HG03442 (cell line): ENCODE measurements at regions not wholly inside any gene's neighbourhood (a gene's known extent, or its start where the extent isn't known, plus 50 kb on each side); places are given as distances from the start of the nearest gene placed in this dataset.
"Not testable (repeated sequence)": the region's sequence is repeated elsewhere in the genome, so short reads cannot be mapped to it uniquely, and the experiment has no call there.

Source experiments
- ATAC-seq: cut with Tn5 transposase; IDR thresholded peaks from one replicate; pipeline ENCODE4 v1.9.1; 2021; ENCODE audit warnings: mild to moderate bottlenecking, moderate library complexity; ENCODE audit not compliant: unreplicated experiment

- ATAC-seq = not testable (repeated sequence)
Measured at GRCh38 chr15:20309966-20310365, 231.6 kb downstream of the GOLGA6L6 start.

DNA sequence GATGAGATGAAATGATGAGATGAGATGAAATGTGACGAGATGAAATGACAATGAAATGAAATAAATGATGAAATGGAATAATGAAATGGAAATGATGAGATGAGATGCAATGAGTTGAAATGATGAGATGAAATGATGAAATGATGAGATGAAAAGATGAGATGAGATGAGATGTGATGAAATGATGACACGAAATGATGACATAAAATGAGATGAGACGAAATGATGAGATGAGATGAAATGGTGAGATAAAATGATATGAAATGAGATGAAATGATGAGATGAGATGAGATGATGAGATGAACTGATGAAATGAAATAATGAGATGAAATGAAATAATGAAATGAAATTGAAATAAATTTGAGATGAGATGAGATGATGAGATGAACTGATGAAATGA, 232.2 kb downstream of the GOLGA6L6 start:
- ATAC-seq = not testable (repeated sequence)

DNA sequence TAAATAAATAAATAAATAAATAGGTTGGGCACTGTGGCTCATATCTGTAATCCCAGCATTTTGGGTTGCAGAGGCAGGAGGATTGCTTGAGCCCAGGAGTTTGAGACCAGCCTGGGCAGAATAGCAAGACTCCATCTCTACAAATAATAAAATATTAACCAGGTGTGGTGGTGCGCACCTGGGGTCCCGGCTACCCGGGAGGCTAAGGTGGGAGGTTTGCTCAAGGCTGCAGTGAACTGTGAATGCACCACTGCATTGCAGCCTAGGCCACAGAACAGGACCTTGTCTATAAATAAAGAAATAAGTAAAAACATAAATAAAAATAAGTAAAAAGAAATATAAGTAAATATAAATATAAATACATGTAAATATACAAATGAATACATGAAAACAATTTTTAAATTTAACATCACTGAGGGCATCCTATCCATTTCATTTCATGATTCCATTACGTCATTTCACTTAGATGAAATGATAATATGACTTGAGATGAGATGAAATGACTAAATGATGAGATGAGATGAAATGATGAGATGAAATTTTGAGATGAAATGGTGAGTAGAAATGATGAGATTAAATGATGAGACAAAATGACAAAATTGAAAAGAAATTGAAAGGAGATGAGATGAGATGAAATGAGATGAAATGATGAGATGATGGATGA, 233.4 kb downstream of the GOLGA6L6 start:
- ATAC-seq = not testable (repeated sequence)

GRCh38 chr15:20307137-20307536, 234.5 kb downstream of the GOLGA6L6 start:
- ATAC-seq = not testable (repeated sequence)

DNA sequence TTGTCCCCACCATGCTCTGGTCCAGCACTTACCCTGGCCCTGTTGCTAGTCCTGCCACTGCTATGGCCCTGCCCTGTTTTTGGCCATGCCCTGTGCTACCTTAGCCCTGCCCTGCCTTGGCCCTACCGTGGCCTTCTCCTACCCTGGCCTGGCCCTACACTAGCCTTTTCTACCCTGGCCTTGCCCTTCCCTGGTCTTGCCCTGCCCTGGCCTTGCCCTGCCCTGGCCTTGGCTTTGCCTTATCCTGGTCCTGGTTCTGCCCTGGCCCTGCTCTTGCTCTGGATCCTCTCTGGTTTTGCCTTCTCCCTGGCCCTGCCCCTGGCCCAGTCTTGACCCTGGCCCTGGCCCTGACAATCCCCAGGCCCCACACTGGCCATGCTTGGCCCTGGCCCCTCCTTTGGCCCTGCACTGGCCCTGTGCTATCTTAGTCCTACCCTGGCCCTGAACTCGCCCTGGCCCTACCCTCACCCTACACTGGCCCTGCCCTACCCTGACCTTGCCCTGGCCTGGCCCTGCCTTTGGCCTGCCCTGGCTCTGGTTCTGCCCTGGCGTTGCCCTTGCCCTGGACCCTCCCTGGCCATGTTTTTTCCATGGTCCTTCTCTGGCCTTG, 235.0 kb downstream of the GOLGA6L6 start:
- not testable (repeated sequence) for ATAC-seq

DNA sequence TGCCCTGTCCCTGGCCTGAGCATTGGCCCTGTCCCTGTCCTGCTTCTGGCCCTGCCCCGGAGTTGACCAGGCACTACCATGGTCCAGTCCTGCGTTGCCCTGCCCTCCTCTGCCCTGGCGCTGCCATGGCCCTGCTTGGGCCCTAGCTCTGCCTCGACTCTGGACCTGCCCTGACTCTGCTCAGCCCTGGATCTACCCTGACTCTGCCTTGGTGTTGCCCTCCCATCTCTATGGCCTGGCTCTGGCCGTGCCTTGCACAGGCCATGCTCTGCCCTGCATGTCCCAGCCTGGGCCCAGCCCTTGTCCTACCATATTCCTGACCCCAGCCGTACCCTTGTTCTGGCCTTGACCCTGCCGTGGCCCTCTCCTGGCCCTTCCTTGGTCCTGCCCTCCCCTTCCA, 235.7 kb downstream of the GOLGA6L6 start:
- ATAC-seq = not testable (repeated sequence)

DNA sequence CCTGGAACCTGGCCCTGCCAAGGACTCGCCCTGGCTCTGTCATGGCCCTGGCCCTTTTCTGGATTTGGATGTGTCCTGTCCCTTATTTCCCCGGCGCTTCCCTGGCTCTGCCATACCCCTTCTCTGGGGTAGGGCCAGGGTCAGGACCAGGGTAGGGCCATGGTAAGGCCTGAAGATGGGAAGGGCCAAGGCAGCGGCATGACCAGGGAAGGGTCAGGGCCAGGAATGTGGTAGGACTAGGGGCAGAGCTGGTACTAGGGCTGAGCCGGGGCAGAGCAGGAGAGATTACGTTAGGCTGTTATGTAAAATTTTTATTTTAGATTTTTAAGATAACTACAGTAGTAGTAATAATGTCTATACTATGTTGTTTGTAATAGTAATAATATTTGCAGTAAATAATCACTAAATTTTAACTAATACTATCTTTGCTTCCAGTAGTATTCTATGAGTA, 236.6 kb downstream of the GOLGA6L6 start:
- not testable (repeated sequence) for ATAC-seq

GRCh38 chr15:20304282-20305014, 237.2 kb downstream of the GOLGA6L6 start:
- not testable (repeated sequence) for ATAC-seq

DNA sequence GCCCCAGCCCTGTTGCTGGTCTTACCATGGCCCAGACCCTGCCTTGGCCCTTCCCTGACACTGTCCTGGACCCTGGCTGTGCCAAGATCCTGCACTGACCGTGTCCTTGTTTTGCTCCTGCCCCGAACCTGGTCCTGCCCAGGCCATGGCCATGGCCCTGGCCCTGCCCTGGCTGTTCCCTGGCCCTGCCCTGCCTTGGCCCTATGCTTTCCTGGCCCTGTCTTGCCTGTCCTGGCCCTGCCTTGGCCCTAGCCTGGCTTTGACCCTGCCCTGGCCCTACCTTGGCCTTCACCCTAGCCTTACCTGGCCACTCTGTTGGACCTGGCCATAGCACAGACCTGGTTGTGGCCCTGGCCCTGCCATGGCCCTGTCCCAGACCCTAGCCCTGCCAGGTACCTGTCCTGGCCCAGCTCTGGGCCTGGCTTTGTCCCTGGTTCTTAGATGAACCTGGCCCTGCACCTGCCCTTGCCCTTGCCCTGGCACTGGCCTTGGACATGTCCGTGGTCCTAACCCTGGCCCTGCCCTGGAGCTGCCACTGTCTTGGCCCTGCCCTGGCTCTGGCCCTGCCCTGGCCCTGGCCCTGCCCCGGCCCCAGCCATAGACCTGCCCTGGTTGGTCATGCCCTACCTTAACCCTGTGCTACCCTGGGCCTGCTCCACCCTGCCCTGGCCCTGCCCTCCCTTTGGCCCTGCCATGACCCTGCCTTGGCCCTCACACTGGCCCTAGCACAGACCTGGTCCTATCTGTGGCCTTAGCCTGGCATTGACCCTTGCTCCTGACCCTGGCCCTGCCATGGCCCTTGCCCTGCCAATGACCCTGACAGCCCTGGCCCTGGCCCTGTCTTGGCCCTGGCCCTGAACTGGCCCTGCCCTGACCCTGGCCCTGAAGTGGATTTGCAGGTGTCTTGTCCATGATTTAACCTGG, 238.1 kb downstream of the GOLGA6L6 start:
- ATAC-seq = not testable (repeated sequence)

DNA sequence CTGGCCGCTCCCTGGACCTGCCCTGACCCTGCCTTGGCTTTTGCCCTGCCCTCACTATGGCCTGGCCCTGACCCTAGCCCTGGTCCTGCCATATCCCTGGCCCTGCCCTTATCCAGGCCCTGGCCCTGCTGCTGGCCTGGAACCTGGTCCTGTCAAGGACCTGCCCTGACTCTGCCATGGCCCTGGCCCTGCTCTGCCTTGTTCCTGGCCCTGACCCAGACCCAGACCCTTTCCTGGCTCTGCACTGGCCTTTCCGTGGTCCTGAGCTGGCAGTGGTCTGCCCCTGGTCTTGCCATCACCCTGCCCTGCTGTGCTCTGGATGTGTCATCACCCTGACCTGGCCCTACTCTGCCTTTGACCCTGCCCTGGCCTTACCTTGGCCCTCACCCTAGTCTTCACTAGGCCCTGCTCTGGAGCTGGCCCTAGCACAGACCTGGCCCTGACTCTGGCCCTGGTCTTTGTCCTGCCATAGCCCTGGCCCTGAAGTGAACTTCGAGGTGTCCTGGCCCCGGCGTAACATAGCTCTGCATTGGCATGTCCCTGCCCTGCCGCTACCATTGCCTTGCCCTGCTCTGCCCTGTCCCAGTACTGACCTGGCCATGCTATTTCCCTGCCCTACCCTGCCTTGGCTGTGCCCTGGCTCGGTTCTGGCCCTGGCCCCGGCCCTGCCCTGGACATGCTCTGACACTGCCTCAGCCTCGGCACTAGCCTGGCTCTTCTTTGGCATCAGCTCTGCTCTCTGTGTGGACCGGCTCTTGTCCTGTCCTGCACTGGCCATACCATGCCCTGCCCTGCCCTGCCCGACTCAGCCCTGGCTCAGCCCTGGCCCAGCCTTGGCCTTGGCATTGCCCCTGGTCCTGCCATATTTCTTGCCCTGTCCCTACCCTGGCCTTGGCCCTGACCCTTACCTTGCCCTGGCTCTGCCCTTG, 239.2 kb downstream of the GOLGA6L6 start:
- ATAC-seq = not testable (repeated sequence)

- ATAC-seq = not testable (repeated sequence)
Measured at GRCh38 chr15:20301471-20302081, 240.0 kb downstream of the GOLGA6L6 start.

- ATAC-seq = not testable (repeated sequence)
Measured at GRCh38 chr15:20301041-20301390, 240.6 kb downstream of the GOLGA6L6 start.

DNA sequence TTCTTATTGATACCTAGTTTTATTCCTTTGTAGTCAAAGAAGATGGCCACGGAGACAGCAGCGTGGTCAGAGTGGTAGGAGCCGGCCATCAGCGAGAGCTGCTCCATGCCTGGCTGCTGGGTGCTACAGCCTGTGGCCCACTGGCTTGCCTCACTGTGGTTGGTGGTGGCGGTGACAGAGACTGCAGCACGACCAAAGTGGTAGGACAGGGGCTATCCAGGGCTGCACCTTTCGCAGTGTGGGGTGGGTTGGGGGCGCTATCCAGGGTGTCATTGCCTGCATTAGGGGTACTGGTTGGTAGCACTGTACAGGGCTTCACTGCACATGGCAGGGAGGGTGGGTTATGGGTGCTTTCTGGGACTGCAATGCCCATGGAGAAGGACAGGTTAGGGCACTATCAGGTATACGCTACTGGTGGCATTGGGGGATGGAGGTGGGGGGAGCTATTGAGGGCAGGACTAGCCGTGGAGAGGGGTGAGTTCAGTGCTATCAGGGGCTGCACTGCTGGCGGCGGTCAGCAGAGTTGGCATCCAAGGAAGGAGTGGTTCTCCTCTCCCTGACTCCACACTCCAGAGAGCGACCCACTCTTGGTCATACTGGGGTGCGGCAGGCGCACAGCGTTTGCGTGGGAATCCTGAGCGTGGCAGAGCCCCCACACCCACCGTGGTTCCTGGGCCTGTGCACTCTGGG, 241.1 kb downstream of the GOLGA6L6 start:
- not testable (repeated sequence) for ATAC-seq

DNA sequence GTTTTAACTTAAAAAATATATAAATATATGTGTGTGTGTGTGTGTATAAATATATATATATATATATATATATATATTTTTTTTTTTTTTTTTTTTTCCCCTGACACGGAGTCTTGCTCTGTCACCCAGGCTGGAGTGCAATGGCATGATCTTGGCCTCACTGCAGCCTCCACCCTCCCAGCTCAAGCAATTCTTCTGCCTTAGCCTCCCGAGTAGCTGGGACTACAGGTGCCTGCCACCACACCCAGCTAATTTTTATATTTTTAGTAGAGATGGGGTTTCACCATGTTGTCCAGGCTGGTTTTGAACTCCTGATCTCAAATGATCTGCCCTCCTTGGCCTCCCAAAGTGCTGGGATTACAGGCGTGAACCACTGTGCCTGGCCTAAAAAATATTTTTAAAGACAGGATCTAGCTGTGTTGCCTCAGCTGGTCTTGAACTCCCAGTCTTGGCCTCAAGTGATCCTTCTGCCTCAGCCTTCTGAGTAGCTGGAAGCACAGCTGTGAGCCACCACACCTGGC, 243.9 kb downstream of the GOLGA6L6 start:
- not testable (repeated sequence) for ATAC-seq

DNA sequence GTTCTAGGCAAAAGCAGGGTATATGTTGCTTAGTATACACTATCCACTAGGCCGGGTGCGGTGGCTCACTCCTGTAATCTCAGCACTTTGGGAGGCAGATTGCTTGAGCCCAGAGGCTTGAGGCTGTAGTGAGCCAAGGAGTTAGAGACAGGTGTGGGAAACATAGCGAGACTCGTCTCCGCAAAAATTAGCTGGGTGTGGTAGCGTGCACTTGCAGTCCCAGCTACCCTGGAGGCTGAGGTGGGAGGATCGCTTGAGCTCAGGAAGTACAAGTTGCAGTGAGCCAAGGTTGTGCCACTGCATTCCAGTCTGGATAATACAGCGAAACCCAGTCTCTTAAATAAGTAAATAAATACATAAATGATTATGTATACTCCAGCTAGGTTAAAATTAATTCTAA, 245.3 kb downstream of the GOLGA6L6 start:
- not testable (repeated sequence) for ATAC-seq

DNA sequence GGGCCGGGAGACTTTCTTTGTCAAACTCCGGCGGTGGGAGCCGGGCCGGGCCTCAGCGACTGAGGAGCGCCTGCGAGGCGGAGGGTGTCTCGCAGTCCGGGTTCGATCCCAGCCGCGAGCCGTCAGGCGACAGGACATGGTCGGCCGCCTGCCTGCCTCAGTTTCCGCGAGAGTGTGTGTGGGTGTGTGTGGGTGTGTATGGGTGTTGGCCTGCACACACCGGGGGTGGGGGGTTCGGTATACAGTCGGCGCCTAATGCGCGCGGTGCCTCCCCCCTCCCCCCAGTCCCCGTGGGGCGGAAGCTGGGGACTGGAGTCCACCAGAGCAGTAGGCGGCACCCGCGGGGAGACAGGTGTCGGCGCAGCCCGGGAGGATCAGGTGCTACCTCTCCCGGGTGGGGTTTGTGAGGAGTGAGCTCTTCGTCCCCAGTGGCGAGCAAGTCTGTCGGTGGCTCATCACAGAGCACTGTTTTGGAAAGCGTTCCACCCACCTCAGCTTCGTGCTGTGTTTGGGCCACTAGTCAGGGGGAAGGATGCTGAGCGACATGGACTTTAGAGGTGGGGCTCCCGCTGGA, 246.3 kb downstream of the GOLGA6L6 start:
- no peak for ATAC-seq

DNA sequence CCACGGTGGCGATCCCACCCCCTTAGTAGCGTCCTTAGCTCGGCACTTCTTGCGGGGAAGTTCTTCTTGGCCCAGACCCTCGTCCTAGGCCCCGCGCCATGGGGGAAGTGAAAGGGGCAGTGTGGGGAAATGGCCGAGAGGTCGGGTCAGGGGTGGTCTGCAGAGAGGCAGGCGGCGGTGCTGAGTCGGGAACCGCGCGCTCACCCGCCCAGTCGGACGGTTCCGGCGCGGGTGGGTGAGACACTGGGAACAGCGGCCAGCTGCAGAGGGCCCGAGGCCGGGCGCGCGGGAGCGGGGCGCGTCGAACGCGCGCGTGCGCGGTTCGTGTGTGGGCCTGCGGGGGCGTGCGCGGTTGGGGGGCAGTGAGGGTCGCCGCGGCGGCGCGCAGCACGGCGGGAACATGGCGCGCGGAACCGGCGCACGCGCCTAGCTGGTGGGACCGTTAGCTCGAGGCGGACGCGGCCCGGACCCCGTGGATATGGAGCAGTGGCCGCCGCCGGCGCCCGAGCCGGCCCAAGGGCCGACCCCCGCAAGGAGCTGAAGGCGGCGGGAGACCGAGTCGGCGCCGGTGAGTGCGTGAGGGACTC, 246.9 kb downstream of the GOLGA6L6 start:
- no peak for ATAC-seq
